ENCODE measurements at regions not wholly inside any gene's neighbourhood (a gene's known extent, or its start where the extent isn't known, plus 50 kb on each side); places are given as distances from the start of the nearest gene placed in this dataset.
"Not testable (repeated sequence)": the region's sequence is repeated elsewhere in the genome, so short reads cannot be mapped to it uniquely, and the experiment has no call there.

- not testable (repeated sequence) for TF ChIP-seq EZH2 (IDR thresholded peaks at IDR 0.05; ENCODE audit: low read length, missing control alignments)
- TF ChIP-seq, protein P1, sequence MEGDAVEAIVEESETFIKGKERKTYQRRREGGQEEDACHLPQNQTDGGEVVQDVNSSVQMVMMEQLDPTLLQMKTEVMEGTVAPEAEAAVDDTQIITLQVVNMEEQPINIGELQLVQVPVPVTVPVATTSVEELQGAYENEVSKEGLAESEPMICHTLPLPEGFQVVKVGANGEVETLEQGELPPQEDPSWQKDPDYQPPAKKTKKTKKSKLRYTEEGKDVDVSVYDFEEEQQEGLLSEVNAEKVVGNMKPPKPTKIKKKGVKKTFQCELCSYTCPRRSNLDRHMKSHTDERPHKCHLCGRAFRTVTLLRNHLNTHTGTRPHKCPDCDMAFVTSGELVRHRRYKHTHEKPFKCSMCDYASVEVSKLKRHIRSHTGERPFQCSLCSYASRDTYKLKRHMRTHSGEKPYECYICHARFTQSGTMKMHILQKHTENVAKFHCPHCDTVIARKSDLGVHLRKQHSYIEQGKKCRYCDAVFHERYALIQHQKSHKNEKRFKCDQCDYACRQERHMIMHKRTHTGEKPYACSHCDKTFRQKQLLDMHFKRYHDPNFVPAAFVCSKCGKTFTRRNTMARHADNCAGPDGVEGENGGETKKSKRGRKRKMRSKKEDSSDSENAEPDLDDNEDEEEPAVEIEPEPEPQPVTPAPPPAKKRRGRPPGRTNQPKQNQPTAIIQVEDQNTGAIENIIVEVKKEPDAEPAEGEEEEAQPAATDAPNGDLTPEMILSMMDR (conservative IDR thresholded peaks at IDR 0.05 in 1 of 2, IDR thresholded peaks at IDR 0.05 in 1 of 2; ENCODE audit: low read depth in 1 of 2, low read length in 2 of 2) = not testable (repeated sequence)
Observed at GRCh38 chr16:29600111-29601000, 62.7 kb upstream of the SPN start.
